Erythroblast (primary cell): ENCODE measurements at regions not wholly inside any gene's neighbourhood (a gene's known extent, or its start where the extent isn't known, plus 50 kb on each side); places are given as distances from the start of the nearest gene placed in this dataset.

Source experiments
- DNase-seq, 2 experiments: peaks; one replicate each; lab custom pipeline; 2025; lab: John Stamatoyannopoulos, UW
- GATA1 ChIP-seq: IDR thresholded peaks from 2 replicates; pipeline ENCODE4 v1.6.1; 2011; ENCODE audit warnings: low read depth, mild to moderate bottlenecking, control low read depth, low read length, moderate library complexity
- POLR2A ChIP-seq: IDR thresholded peaks from 2 replicates; pipeline ENCODE4 v1.6.1; 2011; ENCODE audit warnings: mild to moderate bottlenecking, low read length

- no peak for TF ChIP-seq GATA1
- TF ChIP-seq POLR2A: no peak
- DNase-seq: peak; percentile 60 to 71
Measured at GRCh38 chr13:44191504-44192171, 182.0 kb upstream of the SERP2 start.

GRCh38 chr13:44193731-44194130 is 179.9 kb upstream of the SERP2 start:
- DNase-seq: no peak
- no peak for TF ChIP-seq POLR2A
- no peak for TF ChIP-seq GATA1

GRCh38 chr13:44195245-44195644 is 178.4 kb upstream of the SERP2 start:
- DNase-seq: no peak
- TF ChIP-seq POLR2A (no peak), GATA1 (no peak)

GRCh38 chr13:44196196-44196751 is 177.3 kb upstream of the SERP2 start:
- no peak for DNase-seq
- TF ChIP-seq POLR2A (no peak), GATA1 (no peak)

GRCh38 chr13:44197791-44198770 is 175.5 kb upstream of the SERP2 start:
- DNase-seq: no peak
- TF ChIP-seq GATA1: no peak
- TF ChIP-seq POLR2A: no peak

GRCh38 chr13:44198826-44199225 is 174.8 kb upstream of the SERP2 start:
- no peak for DNase-seq
- TF ChIP-seq POLR2A: no peak
- no peak for TF ChIP-seq GATA1

GRCh38 chr13:44199627-44200207 is 173.9 kb upstream of the SERP2 start:
- DNase-seq: no peak

GRCh38 chr13:44206434-44206833 is 167.2 kb upstream of the SERP2 start:
- TF ChIP-seq GATA1 (no peak), POLR2A (no peak)
- no peak for DNase-seq

More at GRCh38 chr13:44199627-44200207, 173.9 kb upstream of the SERP2 start:
- TF ChIP-seq POLR2A (no peak), GATA1 (no peak)

GRCh38 chr13:44207476-44207875 is 166.1 kb upstream of the SERP2 start:
- TF ChIP-seq GATA1: no peak
- no peak for TF ChIP-seq POLR2A
- no peak for DNase-seq

- TF ChIP-seq GATA1 (no peak), POLR2A (no peak)
- DNase-seq: no peak
Measured at GRCh38 chr13:44210525-44210924, 163.1 kb upstream of the SERP2 start.

GRCh38 chr13:44211286-44211685 is 162.3 kb upstream of the SERP2 start:
- DNase-seq: no peak
- no peak for TF ChIP-seq GATA1
- no peak for TF ChIP-seq POLR2A

GRCh38 chr13:44211704-44212346 is 161.8 kb upstream of the SERP2 start:
- TF ChIP-seq POLR2A: no peak
- TF ChIP-seq GATA1: no peak
- DNase-seq: no peak
